Iris pigment epithelial cell (primary cell): ENCODE measurements at regions not wholly inside any gene's neighbourhood (a gene's known extent, or its start where the extent isn't known, plus 50 kb on each side); places are given as distances from the start of the nearest gene placed in this dataset.

Source experiments
- DNase-seq: peaks from one replicate; pipeline ENCODE4 v3.0.0-alpha.2; 2011; ENCODE audit warnings: low read depth

GRCh38 chr1:147852706-147853225, 49.8 kb upstream of the GJA8 start:
- no peak for DNase-seq
